ENCODE measurements at regions not wholly inside any gene's neighbourhood (a gene's known extent, or its start where the extent isn't known, plus 50 kb on each side); places are given as distances from the start of the nearest gene placed in this dataset.

GRCh38 chr4:33349376-33349775, 2629.2 kb downstream of the PCDH7 start:
- Histone ChIP-seq H3K36me3 (no peaks in the 10 kb centered on the region), H3K4me3 (ENCODE audit: low read depth, low read length) (no peak overlapping the region), H3K27me3 (no peaks in the 10 kb centered on the region), H3K4me1 (no peaks in the 10 kb centered on the region), H3K9me3 (no peaks in the 10 kb centered on the region)
- no peak for DNase-seq
- no peak for TF ChIP-seq CTCF (IDR thresholded peaks at IDR 0.05; ENCODE audit: low read depth, low read length)

GRCh38 chr4:33357121-33357520, 2637.0 kb downstream of the PCDH7 start:
- H3K4me1 ChIP-seq, result no peaks in the 10 kb centered on the region
- no peak for DNase-seq
- H3K4me3 ChIP-seq (ENCODE audit: low read depth, low read length), result no peak overlapping the region
- no peaks in the 10 kb centered on the region for H3K9me3 ChIP-seq
- TF ChIP-seq CTCF (IDR thresholded peaks at IDR 0.05; ENCODE audit: low read depth, low read length), result no peak
- H3K36me3 ChIP-seq, result no peaks in the 10 kb centered on the region
- H3K27me3 ChIP-seq, result no peaks in the 10 kb centered on the region

- DNase-seq, result no peak
- H3K36me3 ChIP-seq, result no peaks in the 10 kb centered on the region
- no peak overlapping the region for H3K4me3 ChIP-seq (ENCODE audit: low read depth, low read length)
- H3K4me1 ChIP-seq, result no peaks in the 10 kb centered on the region
- no peaks in the 10 kb centered on the region for H3K9me3 ChIP-seq
- TF ChIP-seq CTCF (IDR thresholded peaks at IDR 0.05; ENCODE audit: low read depth, low read length), result no peak
- H3K27me3 ChIP-seq, result no peaks in the 10 kb centered on the region
These were observed 2649.3 kb downstream of the PCDH7 start for GRCh38 chr4:33369446-33369845.

- no peak for DNase-seq
These were observed 2661.6 kb downstream of the PCDH7 start for GRCh38 chr4:33381816-33382215.

GRCh38 chr4:33386764-33387163, 2666.6 kb downstream of the PCDH7 start:
- H3K4me3 ChIP-seq (ENCODE audit: low read depth, low read length), result no peak overlapping the region
- TF ChIP-seq CTCF (IDR thresholded peaks at IDR 0.05; ENCODE audit: low read depth, low read length), result peak; percentile 48
- DNase-seq, result no peak
- no peaks in the 10 kb centered on the region for H3K27me3 ChIP-seq
- H3K36me3 ChIP-seq, result no peaks in the 10 kb centered on the region
- H3K4me1 ChIP-seq, result no peaks in the 10 kb centered on the region
- no peaks in the 10 kb centered on the region for H3K9me3 ChIP-seq

More at GRCh38 chr4:33381816-33382215, 2661.6 kb downstream of the PCDH7 start:
- TF ChIP-seq CTCF (IDR thresholded peaks at IDR 0.05; ENCODE audit: low read depth, low read length), result no peak
- Histone ChIP-seq H3K27me3 (no peaks in the 10 kb centered on the region), H3K4me1 (no peaks in the 10 kb centered on the region), H3K9me3 (no peaks in the 10 kb centered on the region), H3K4me3 (ENCODE audit: low read depth, low read length) (no peak overlapping the region), H3K36me3 (no peaks in the 10 kb centered on the region)

- Histone ChIP-seq H3K36me3 (no peaks in the 10 kb centered on the region), H3K4me3 (ENCODE audit: low read depth, low read length) (no peak overlapping the region), H3K4me1 (no peaks in the 10 kb centered on the region), H3K27me3 (no peaks in the 10 kb centered on the region), H3K9me3 (no peaks in the 10 kb centered on the region)
- TF ChIP-seq CTCF (IDR thresholded peaks at IDR 0.05; ENCODE audit: low read depth, low read length), result no peak
- no peak for DNase-seq
These were observed 2670.8 kb downstream of the PCDH7 start for GRCh38 chr4:33390976-33391375.

Data from BE2C (cell line).